ENCODE measurements at regions not wholly inside any gene's neighbourhood (a gene's known extent, or its start where the extent isn't known, plus 50 kb on each side); places are given as distances from the start of the nearest gene placed in this dataset.
A peak's percentile ranks its signal among the peaks of the same experiment; 100 is the strongest.

GRCh38 chr6:93784794-93785693, 365.7 kb upstream of the EPHA7 start:
- H3K4me1 Mint-ChIP-seq (ENCODE audit: low read depth), result no peaks in the 10 kb centered on the region
- TF ChIP-seq CTCF (IDR thresholded peaks at IDR 0.05; ENCODE audit: unreplicated experiment), result no peak
- no peak overlapping the region for H3K4me3 Mint-ChIP-seq (ENCODE audit: low read depth)
- DNase-seq (ENCODE audit: low spot score, unreplicated experiment), result no peak
- H3K36me3 Mint-ChIP-seq (ENCODE audit: insufficient read depth), result no peaks in the 10 kb centered on the region
- H3K27me3 Mint-ChIP-seq, result peaks cover 4% of the 10 kb centered on the region
- H3K27ac Mint-ChIP-seq, result no peak overlapping the region
- H3K9me3 Mint-ChIP-seq (ENCODE audit: low read depth), result no peaks in the 10 kb centered on the region

GRCh38 chr6:93779086-93779841, 359.9 kb upstream of the EPHA7 start:
- Mint-ChIP-seq H3K27ac (peak overlapping the region; percentile 33), H3K4me3 (ENCODE audit: low read depth) (no peak overlapping the region), H3K36me3 (ENCODE audit: insufficient read depth) (no peaks in the 10 kb centered on the region), H3K27me3 (no peaks in the 10 kb centered on the region), H3K9me3 (ENCODE audit: low read depth) (no peaks in the 10 kb centered on the region), H3K4me1 (ENCODE audit: low read depth) (peaks cover 8% of the 10 kb centered on the region)
- TF ChIP-seq CTCF (IDR thresholded peaks at IDR 0.05; ENCODE audit: unreplicated experiment), result no peak
- DNase-seq (ENCODE audit: low spot score, unreplicated experiment), result no peak

GRCh38 chr6:93759190-93759589, 339.8 kb upstream of the EPHA7 start:
- Mint-ChIP-seq H3K36me3 (ENCODE audit: insufficient read depth) (peaks cover 1% of the 10 kb centered on the region), H3K27ac (no peak overlapping the region), H3K27me3 (no peaks in the 10 kb centered on the region), H3K4me1 (ENCODE audit: low read depth) (no peaks in the 10 kb centered on the region), H3K4me3 (ENCODE audit: low read depth) (no peak overlapping the region), H3K9me3 (ENCODE audit: low read depth) (peaks cover 5% of the 10 kb centered on the region)
- no peak for DNase-seq (ENCODE audit: low spot score, unreplicated experiment)
- TF ChIP-seq CTCF (IDR thresholded peaks at IDR 0.05; ENCODE audit: unreplicated experiment), result no peak

- H3K27ac Mint-ChIP-seq, result peak overlapping the region; percentile 22
- no peak overlapping the region for H3K4me3 Mint-ChIP-seq (ENCODE audit: low read depth)
- DNase-seq (ENCODE audit: low spot score, unreplicated experiment), result no peak
- H3K9me3 Mint-ChIP-seq (ENCODE audit: low read depth), result peaks cover 7% of the 10 kb centered on the region
- no peak for TF ChIP-seq CTCF (IDR thresholded peaks at IDR 0.05; ENCODE audit: unreplicated experiment)
- peaks cover 2% of the 10 kb centered on the region for H3K4me1 Mint-ChIP-seq (ENCODE audit: low read depth)
- H3K27me3 Mint-ChIP-seq, result no peaks in the 10 kb centered on the region
- peaks cover 1% of the 10 kb centered on the region for H3K36me3 Mint-ChIP-seq (ENCODE audit: insufficient read depth)
Observed at GRCh38 chr6:93751969-93752368, 332.6 kb upstream of the EPHA7 start.

GRCh38 chr6:93749930-93750329, 330.6 kb upstream of the EPHA7 start:
- no peak for DNase-seq (ENCODE audit: low spot score, unreplicated experiment)
- no peak for TF ChIP-seq CTCF (IDR thresholded peaks at IDR 0.05; ENCODE audit: unreplicated experiment)
- Mint-ChIP-seq H3K36me3 (ENCODE audit: insufficient read depth) (no peaks in the 10 kb centered on the region), H3K27me3 (no peaks in the 10 kb centered on the region), H3K9me3 (ENCODE audit: low read depth) (peaks cover 7% of the 10 kb centered on the region), H3K4me1 (ENCODE audit: low read depth) (peaks cover 2% of the 10 kb centered on the region), H3K4me3 (ENCODE audit: low read depth) (no peak overlapping the region), H3K27ac (no peak overlapping the region)

Measured in progenitor cell of endocrine pancreas (in vitro differentiated cells).